ENCODE measurements at regions not wholly inside any gene's neighbourhood (a gene's known extent, or its start where the extent isn't known, plus 50 kb on each side); places are given as distances from the start of the nearest gene placed in this dataset.

- Histone ChIP-seq H3K4me3 (ENCODE audit: control insufficient read depth in 2 of 3, extremely low read depth in 1 of 3, insufficient read depth in 2 of 3, low read depth in 1 of 3, low read length in 3 of 3) (no peak overlapping the region), H3K4me1 (ENCODE audit: control insufficient read depth, extremely low read depth, insufficient read depth, low read length) (no peaks in the 10 kb centered on the region), H3K9ac (ENCODE audit: control insufficient read depth, extremely low read depth, insufficient read depth, low read length) (no peak overlapping the region), H3K4me2 (ENCODE audit: control insufficient read depth, extremely low read depth, insufficient read depth, low read depth, low read length) (no peak overlapping the region), H3K9me3 (ENCODE audit: control insufficient read depth, low read depth, low read length) (no peaks in the 10 kb centered on the region), H4K20me1 (ENCODE audit: control insufficient read depth, extremely low read depth, insufficient read depth, low read length) (no peaks in the 10 kb centered on the region), H3K79me2 (ENCODE audit: control insufficient read depth, insufficient read depth, low read length) (no peaks in the 10 kb centered on the region), H3K27ac (ENCODE audit: control insufficient read depth, insufficient read depth, low read length) (no peak overlapping the region), H3K9me1 (ENCODE audit: control insufficient read depth, extremely low read depth, insufficient read depth, low read length) (no peaks in the 10 kb centered on the region), H2AFZ (ENCODE audit: control insufficient read depth, low read length) (no peak overlapping the region), H3K27me3 (ENCODE audit: control insufficient read depth, extremely low read depth, insufficient read depth, low read length) (no peaks in the 10 kb centered on the region), H3K36me3 (ENCODE audit: control insufficient read depth in 2 of 2, extremely low read depth in 1 of 2, insufficient read depth in 2 of 2, low read length in 2 of 2) (no peaks in the 10 kb centered on the region)
- DNase-seq (ENCODE audit: low read depth, low spot score) = no peak
- dilution Hi-C loops (cut with MboI; ENCODE audit: extremely low pct_ligation_motif_present, low sequenced_read_pairs) = no loop called here
- no peak for FAIRE-seq
- TF ChIP-seq EZH2 (IDR thresholded peaks at IDR 0.05; ENCODE audit: low read length) (no peak), CTCF (optimal IDR thresholded peaks at IDR 0.05 in 1 of 3, IDR thresholded peaks at IDR 0.05 in 1 of 3, conservative IDR thresholded peaks at IDR 0.05 in 1 of 3; ENCODE audit: extremely low read depth in 1 of 3, insufficient read depth in 2 of 3, low read length in 3 of 3) (no peak)
These were observed 485.7 kb downstream of the FOXO1 start for GRCh38 chr13:40180776-40181175.

GRCh38 chr13:40181203-40181845 lies 485.1 kb downstream of the FOXO1 start:
- Histone ChIP-seq H3K4me1 (ENCODE audit: control insufficient read depth, extremely low read depth, insufficient read depth, low read length) (no peaks in the 10 kb centered on the region), H3K9ac (ENCODE audit: control insufficient read depth, extremely low read depth, insufficient read depth, low read length) (no peak overlapping the region), H3K9me3 (ENCODE audit: control insufficient read depth, low read depth, low read length) (no peaks in the 10 kb centered on the region), H3K4me3 (ENCODE audit: control insufficient read depth in 2 of 3, extremely low read depth in 1 of 3, insufficient read depth in 2 of 3, low read depth in 1 of 3, low read length in 3 of 3) (no peak overlapping the region), H3K27ac (ENCODE audit: control insufficient read depth, insufficient read depth, low read length) (no peak overlapping the region), H3K36me3 (ENCODE audit: control insufficient read depth in 2 of 2, extremely low read depth in 1 of 2, insufficient read depth in 2 of 2, low read length in 2 of 2) (no peaks in the 10 kb centered on the region), H3K9me1 (ENCODE audit: control insufficient read depth, extremely low read depth, insufficient read depth, low read length) (no peaks in the 10 kb centered on the region), H2AFZ (ENCODE audit: control insufficient read depth, low read length) (no peak overlapping the region), H3K4me2 (ENCODE audit: control insufficient read depth, extremely low read depth, insufficient read depth, low read depth, low read length) (no peak overlapping the region), H4K20me1 (ENCODE audit: control insufficient read depth, extremely low read depth, insufficient read depth, low read length) (no peaks in the 10 kb centered on the region), H3K27me3 (ENCODE audit: control insufficient read depth, extremely low read depth, insufficient read depth, low read length) (no peaks in the 10 kb centered on the region), H3K79me2 (ENCODE audit: control insufficient read depth, insufficient read depth, low read length) (no peaks in the 10 kb centered on the region)
- DNase-seq (ENCODE audit: low read depth, low spot score) (no peak), FAIRE-seq (no peak)
- dilution Hi-C loops (cut with MboI; ENCODE audit: extremely low pct_ligation_motif_present, low sequenced_read_pairs) = no loop called here
- TF ChIP-seq CTCF (optimal IDR thresholded peaks at IDR 0.05 in 1 of 3, IDR thresholded peaks at IDR 0.05 in 1 of 3, conservative IDR thresholded peaks at IDR 0.05 in 1 of 3; ENCODE audit: extremely low read depth in 1 of 3, insufficient read depth in 2 of 3, low read length in 3 of 3) = no peak

Measured in keratinocyte (primary cell).